GM12878 (cell line): ENCODE measurements at regions not wholly inside any gene's neighbourhood (a gene's known extent, or its start where the extent isn't known, plus 50 kb on each side); places are given as distances from the start of the nearest gene placed in this dataset.

Experiments
- ATAC-seq: fragments of 200-7000 bp; cut with Tn5 transposase; 3 replicates; pipeline ENCODE4 v1.9.1; 2020; ENCODE audit warnings: mild to moderate bottlenecking, moderate library complexity
- BruUV-seq: library from RNA; stranded (reverse); fragments of 400-500 nt; replicated peaks from 2 replicates; lab custom pipeline; 2021; lab: Mats Ljungman, UMichigan
- CTCF ChIA-PET: fragments of 300-600 bp; sonication (Branson Sonifier 250); formaldehyde crosslinking; extraction: SDS; loops from one replicate; lab custom pipeline; 2021; ENCODE audit warnings: inconsistent platforms; lab: Yijun Ruan, JAX
- POLR2A ChIA-PET: fragments of 350-600 bp; formaldehyde crosslinking; extraction: SDS; loops from one replicate; lab custom pipeline; 2021; ENCODE audit warnings: inconsistent platforms; lab: Charles Lee
- RAD21 ChIA-PET: fragments of 300-600 bp; sonication (Branson Sonifier 250); formaldehyde crosslinking; loops from one replicate; lab custom pipeline; 2023; ENCODE audit warnings: antibody characterized with exemption; ENCODE audit not compliant: unreplicated experiment; lab: Charles Lee
- SMC1A ChIA-PET: fragments of 300-600 bp; sonication (Branson Sonifier 250); formaldehyde crosslinking; loops from one replicate; lab custom pipeline; 2023; ENCODE audit not compliant: unreplicated experiment, uncharacterized antibody; lab: Charles Lee
- DNase-seq: peaks from one replicate; pipeline ENCODE4 v3.0.0-alpha.2; 2011; ENCODE audit warnings: low read depth, low spot score
- FAIRE-seq: peaks from 3 replicates; lab custom pipeline; 2011; peaks lifted over from hg19 to GRCh38; lab: Jason Lieb, UNC
- H2AFZ ChIP-seq: 2 replicates; pipeline ENCODE4 v1.6.0; 2011; ENCODE audit warnings: low read depth, low read length, control low read depth; ENCODE audit not compliant: control insufficient read depth
- H3K27ac ChIP-seq: 2 replicates; pipeline ENCODE4 v1.5.1; 2011; ENCODE audit warnings: control low read depth; ENCODE audit not compliant: control insufficient read depth, insufficient read depth
- H3K27me3 ChIP-seq, 2 experiments: replicated peaks in 1 of 2; 2 replicates each; pipeline versions ENCODE4 v1.6.0 to v1.6.1; 2011; ENCODE audit warnings: low read length in 1 of 2; ENCODE audit not compliant: control insufficient read depth in 2 of 2, insufficient read depth in 2 of 2
- H3K36me3 ChIP-seq, 2 experiments: 2 replicates each; pipeline ENCODE4 v1.5.1; 2011; ENCODE audit warnings: low read length in 1 of 2; ENCODE audit not compliant: control insufficient read depth in 2 of 2, insufficient read depth in 2 of 2
- H3K4me1 ChIP-seq: 2 replicates; pipeline ENCODE4 v1.6.1; 2011; ENCODE audit warnings: mild to moderate bottlenecking, low read length, moderate library complexity, mixed read lengths; ENCODE audit not compliant: control insufficient read depth, insufficient read depth
- H3K4me2 ChIP-seq: 2 replicates; pipeline ENCODE4 v1.6.0; 2011; ENCODE audit warnings: control low read depth; ENCODE audit not compliant: control insufficient read depth, insufficient read depth
- H3K4me3 ChIP-seq: fragments of 200-600 bp; sonication (generic); 2 replicates; pipeline ENCODE4 v1.5.1; 2016
- H3K79me2 ChIP-seq: 2 replicates; pipeline ENCODE4 v1.6.0; 2011; ENCODE audit warnings: low read length; ENCODE audit not compliant: control insufficient read depth, insufficient read depth
- H3K9ac ChIP-seq: 2 replicates; pipeline ENCODE4 v1.8.0; 2011; ENCODE audit warnings: low read length, control low read depth, mixed read lengths; ENCODE audit not compliant: control insufficient read depth, insufficient read depth
- H3K9me3 ChIP-seq: replicated peaks from 3 replicates; pipeline ENCODE4 v1.5.1; 2011; ENCODE audit warnings: mild to moderate bottlenecking, low read length; ENCODE audit not compliant: control insufficient read depth, insufficient read depth
- H4K20me1 ChIP-seq: 2 replicates; pipeline ENCODE4 v1.6.0; 2011; ENCODE audit not compliant: control insufficient read depth, insufficient read depth
- BCLAF1 ChIP-seq: fragments of 450-650 bp; IDR thresholded peaks from 2 replicates; pipeline ENCODE4 v1.6.1; 2017; ENCODE audit warnings: antibody characterized with exemption, mild to moderate bottlenecking, moderate library complexity
- GABPA ChIP-seq: IDR thresholded peaks from 2 replicates; pipeline ENCODE4 v1.6.1; 2014; ENCODE audit warnings: antibody characterized with exemption, low read depth, mild to moderate bottlenecking, inconsistent platforms
- POLR2A ChIP-seq: IDR thresholded peaks from 2 replicates; pipeline ENCODE4 v1.6.1; 2011; ENCODE audit warnings: low read depth, mild to moderate bottlenecking, low read length
- RB1 ChIP-seq: fragments of 450-650 bp; formaldehyde crosslinking; IDR thresholded peaks from 2 replicates; pipeline ENCODE4 v1.6.1; 2017; ENCODE audit warnings: mild to moderate bottlenecking, borderline replicate concordance
- SP1 ChIP-seq: IDR thresholded peaks from one replicate; pipeline ENCODE4 v1.6.1; 2011; ENCODE audit warnings: low read depth, low read length
- SUZ12 ChIP-seq: fragments of 200-600 bp; sonication (generic); IDR thresholded peaks from one replicate; pipeline ENCODE4 v1.6.1; 2018; ENCODE audit warnings: antibody characterized with exemption, mild to moderate bottlenecking; ENCODE audit not compliant: unreplicated experiment
- ZBTB11 ChIP-seq: fragments of 450-650 bp; formaldehyde crosslinking; IDR thresholded peaks from 2 replicates; pipeline ENCODE4 v1.5.0; 2022; ENCODE audit warnings: mild to moderate bottlenecking, missing genetic modification characterization
- ZBTB4 ChIP-seq: fragments of 450-650 bp; formaldehyde crosslinking; IDR thresholded peaks from 2 replicates; pipeline ENCODE4 v1.4.0; 2022; ENCODE audit warnings: mild to moderate bottlenecking, moderate library complexity
- ZNF24 ChIP-seq: fragments of 450-650 bp; IDR thresholded peaks from 2 replicates; pipeline ENCODE4 v1.6.1; 2017; ENCODE audit warnings: antibody characterized with exemption, mild to moderate bottlenecking
- WGBS: methylation state at CpG from one replicate; pipeline ENCODE4 v1.1.6; 2016; ENCODE audit warnings: low lambda C conversion rate; ENCODE audit not compliant: insufficient replicate concordance, insufficient coverage; ENCODE audit errors: missing lambda C conversion rate; 5-methylcytosine and 5-hydroxymethylcytosine counted together
- in situ Hi-C: fragments of 300-500 bp; cut with MboI; formaldehyde crosslinking; loops from 9 replicates; pipeline ENCODE4 v1.14.3; 2018; ENCODE audit warnings: mixed read lengths
- intact Hi-C: fragments of 100-400 bp; cut with micrococcal nuclease; formaldehyde crosslinking; loops from one replicate; pipeline ENCODE4 v1.14.2; 2022; ENCODE audit not compliant: unreplicated experiment
- TF ChIP-seq, protein P1 (sequence below): fragments of 450-650 bp; IDR thresholded peaks from 2 replicates; pipeline ENCODE4 v1.6.1; 2016; ENCODE audit warnings: mild to moderate bottlenecking
- TF ChIP-seq, protein P2 (sequence below): fragments of 450-650 bp; IDR thresholded peaks from 2 replicates; pipeline ENCODE4 v1.6.1; 2014; ENCODE audit warnings: mild to moderate bottlenecking

DNA sequence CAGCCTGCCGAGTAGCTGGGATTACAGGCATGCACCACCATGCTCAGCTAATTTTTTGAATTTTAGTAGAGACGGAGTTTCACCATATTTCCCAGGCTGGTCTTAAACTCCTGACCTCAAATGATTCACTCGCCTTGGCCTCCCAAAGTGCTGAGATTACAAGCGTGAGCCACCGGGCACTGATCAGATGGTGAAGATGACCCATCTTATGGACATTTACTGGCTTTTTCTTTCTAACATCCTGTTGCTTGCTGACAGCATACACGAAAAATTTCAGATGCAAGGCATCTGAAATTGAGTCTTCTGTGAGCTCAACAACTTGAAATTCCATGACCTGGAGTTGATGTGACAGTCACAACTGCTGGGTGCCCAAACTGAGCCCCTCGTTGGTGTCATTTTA is 859.5 kb upstream of the CNTNAP5 start (continued):
- no peak for TF ChIP-seq SUZ12
- no peak for TF ChIP-seq RB1
- TF ChIP-seq, protein P1, sequence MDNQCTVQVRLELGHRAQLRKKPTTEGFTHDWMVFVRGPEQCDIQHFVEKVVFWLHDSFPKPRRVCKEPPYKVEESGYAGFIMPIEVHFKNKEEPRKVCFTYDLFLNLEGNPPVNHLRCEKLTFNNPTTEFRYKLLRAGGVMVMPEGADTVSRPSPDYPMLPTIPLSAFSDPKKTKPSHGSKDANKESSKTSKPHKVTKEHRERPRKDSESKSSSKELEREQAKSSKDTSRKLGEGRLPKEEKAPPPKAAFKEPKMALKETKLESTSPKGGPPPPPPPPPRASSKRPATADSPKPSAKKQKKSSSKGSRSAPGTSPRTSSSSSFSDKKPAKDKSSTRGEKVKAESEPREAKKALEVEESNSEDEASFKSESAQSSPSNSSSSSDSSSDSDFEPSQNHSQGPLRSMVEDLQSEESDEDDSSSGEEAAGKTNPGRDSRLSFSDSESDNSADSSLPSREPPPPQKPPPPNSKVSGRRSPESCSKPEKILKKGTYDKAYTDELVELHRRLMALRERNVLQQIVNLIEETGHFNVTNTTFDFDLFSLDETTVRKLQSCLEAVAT = no peak

GRCh38 chr2:123179526-123179925 is 845.6 kb upstream of the CNTNAP5 start:
- ATAC-seq = no peak
- no peaks in the 10 kb centered on the region for H3K27me3 ChIP-seq
- no peak for FAIRE-seq
- no peak overlapping the region for H2AFZ ChIP-seq
- H4K20me1 ChIP-seq = no peaks in the 10 kb centered on the region
- H3K4me1 ChIP-seq = no peaks in the 10 kb centered on the region
- no peak for DNase-seq
- no peaks in the 10 kb centered on the region for H3K36me3 ChIP-seq
- ChIA-PET RAD21 (no interaction called here), CTCF (no interaction called here), POLR2A (no interaction called here), SMC1A (interaction anchor here (0.6 kb wide), 1 partner anchor 51 kb away, joined by 3 read pairs; no protein-coding TSS in a partner anchor)
- in situ Hi-C loops (no loop called here), intact Hi-C loops (no loop called here)
- H3K9ac ChIP-seq = no peak overlapping the region
- H3K79me2 ChIP-seq = no peaks in the 10 kb centered on the region
- no TSS peak for BruUV-seq
- 31% methylated on average over 3 of the region's 3 CpGs for WGBS
- no peak overlapping the region for H3K27ac ChIP-seq
- H3K4me2 ChIP-seq = no peak overlapping the region
- H3K9me3 ChIP-seq = no peaks in the 10 kb centered on the region
- H3K4me3 ChIP-seq = no peak overlapping the region
- TF ChIP-seq GABPA = no peak
- no peak for TF ChIP-seq POLR2A
- no peak for TF ChIP-seq ZNF24
- TF ChIP-seq SP1 = no peak
- no peak for TF ChIP-seq BCLAF1
- TF ChIP-seq ZBTB4 (CRISPR knock-in tag) = no peak
- TF ChIP-seq ZBTB11 (CRISPR knock-in tag) = no peak
- TF ChIP-seq, protein P2, sequence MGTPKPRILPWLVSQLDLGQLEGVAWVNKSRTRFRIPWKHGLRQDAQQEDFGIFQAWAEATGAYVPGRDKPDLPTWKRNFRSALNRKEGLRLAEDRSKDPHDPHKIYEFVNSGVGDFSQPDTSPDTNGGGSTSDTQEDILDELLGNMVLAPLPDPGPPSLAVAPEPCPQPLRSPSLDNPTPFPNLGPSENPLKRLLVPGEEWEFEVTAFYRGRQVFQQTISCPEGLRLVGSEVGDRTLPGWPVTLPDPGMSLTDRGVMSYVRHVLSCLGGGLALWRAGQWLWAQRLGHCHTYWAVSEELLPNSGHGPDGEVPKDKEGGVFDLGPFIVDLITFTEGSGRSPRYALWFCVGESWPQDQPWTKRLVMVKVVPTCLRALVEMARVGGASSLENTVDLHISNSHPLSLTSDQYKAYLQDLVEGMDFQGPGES = no peak
